Trophoblast cell (in vitro differentiated cells and primary cell): ENCODE measurements at regions not wholly inside any gene's neighbourhood (a gene's known extent, or its start where the extent isn't known, plus 50 kb on each side); places are given as distances from the start of the nearest gene placed in this dataset.

Experiments used
- DNase-seq, 2 donors: peaks; one replicate each; pipeline ENCODE4 v3.0.0-alpha.2; 2016
- H2AFZ ChIP-seq: 2 replicates; pipeline ENCODE4 v1.6.1; 2013; ENCODE audit warnings: low read length, moderate library complexity, mild to moderate bottlenecking; ENCODE audit not compliant: insufficient read depth, poor library complexity
- H2AK5ac ChIP-seq: 2 replicates; pipeline ENCODE4 v1.6.1; 2013; ENCODE audit warnings: mild to moderate bottlenecking, low read length
- H2BK120ac ChIP-seq: 2 replicates; pipeline ENCODE4 v1.6.1; 2013; ENCODE audit warnings: low read length, mild to moderate bottlenecking, moderate library complexity; ENCODE audit not compliant: insufficient read depth, poor library complexity
- H2BK12ac ChIP-seq: 2 replicates; pipeline ENCODE4 v1.6.1; 2013; ENCODE audit warnings: mild to moderate bottlenecking, low read length, moderate library complexity
- H2BK5ac ChIP-seq: 2 replicates; pipeline ENCODE4 v1.6.1; 2013; ENCODE audit warnings: low read length, low read depth, moderate library complexity, mild to moderate bottlenecking; ENCODE audit not compliant: poor library complexity
- H3K14ac ChIP-seq: 2 replicates; pipeline ENCODE4 v1.6.1; 2013; ENCODE audit warnings: mild to moderate bottlenecking, low read length
- H3K18ac ChIP-seq: 2 replicates; pipeline ENCODE4 v1.6.1; 2013; ENCODE audit warnings: mild to moderate bottlenecking, low read length
- H3K23ac ChIP-seq: 2 replicates; pipeline ENCODE4 v1.6.1; 2013; ENCODE audit warnings: low read length
- H3K27ac ChIP-seq: 2 replicates; pipeline ENCODE4 v1.5.1; 2013; ENCODE audit warnings: low read depth, mild to moderate bottlenecking, inconsistent platforms, low read length, moderate library complexity
- H3K27me3 ChIP-seq: 2 replicates; pipeline ENCODE4 v1.6.1; 2013; ENCODE audit warnings: inconsistent platforms, mild to moderate bottlenecking, low read length, moderate library complexity; ENCODE audit not compliant: insufficient read depth
- H3K36me3 ChIP-seq, 2 experiments: 1 replicate in 1 of 2; 2 replicates in 1 of 2; pipeline ENCODE4 v1.6.1; 2013; ENCODE audit warnings: low read length in 2 of 2, mild to moderate bottlenecking in 2 of 2, moderate library complexity in 1 of 2; ENCODE audit not compliant: insufficient read depth in 2 of 2, control insufficient read depth in 1 of 2
- H3K4ac ChIP-seq: 2 replicates; pipeline ENCODE4 v1.6.1; 2013; ENCODE audit warnings: low read depth, mild to moderate bottlenecking, low read length, moderate library complexity
- H3K4me1 ChIP-seq, 2 experiments: 1 replicate in 1 of 2; 2 replicates in 1 of 2; pipeline ENCODE4 v1.6.1; 2013; ENCODE audit warnings: low read length in 2 of 2, mild to moderate bottlenecking in 2 of 2, moderate library complexity in 1 of 2; ENCODE audit not compliant: insufficient read depth in 2 of 2, control insufficient read depth in 1 of 2
- H3K4me2 ChIP-seq: 2 replicates; pipeline ENCODE4 v1.6.1; 2013; ENCODE audit warnings: inconsistent platforms, mild to moderate bottlenecking, low read length, moderate library complexity
- H3K4me3 ChIP-seq: 2 replicates; pipeline ENCODE4 v1.5.1; 2013; ENCODE audit warnings: mild to moderate bottlenecking, low read depth, low read length, inconsistent platforms
- H3K79me1 ChIP-seq: one replicate; pipeline ENCODE4 v1.6.1; 2013; ENCODE audit warnings: low read length
- H3K79me2 ChIP-seq: 2 replicates; pipeline ENCODE4 v1.6.1; 2013; ENCODE audit warnings: low read length, mild to moderate bottlenecking; ENCODE audit not compliant: control insufficient read depth, insufficient read depth, poor library complexity
- H3K9ac ChIP-seq: 2 replicates; pipeline ENCODE4 v1.6.1; 2013; ENCODE audit warnings: mild to moderate bottlenecking, low read length
- H3K9me3 ChIP-seq: 2 replicates; pipeline ENCODE4 v1.6.1; 2013; ENCODE audit warnings: low read depth, mild to moderate bottlenecking, control low read depth, inconsistent platforms, low read length; ENCODE audit not compliant: insufficient read depth
- H4K12ac ChIP-seq: 2 replicates; pipeline ENCODE4 v1.6.1; 2013; ENCODE audit warnings: low read depth, mild to moderate bottlenecking, low read length, moderate library complexity
- H4K8ac ChIP-seq: 2 replicates; pipeline ENCODE4 v1.6.1; 2013; ENCODE audit warnings: low read depth, mild to moderate bottlenecking, low read length, moderate library complexity
- H4K91ac ChIP-seq: one replicate; pipeline ENCODE4 v1.6.1; 2013; ENCODE audit warnings: low read depth, mild to moderate bottlenecking, low read length, moderate library complexity
- WGBS: extraction: QIAGEN DNeasy Blood & Tissue Kit; methylation state at CpG from one replicate; pipeline ENCODE4 v1.1.7; 2013; ENCODE audit warnings: missing lambda C conversion rate; ENCODE audit not compliant: insufficient read length, insufficient coverage; ENCODE audit errors: extremely low coverage; 5-methylcytosine and 5-hydroxymethylcytosine counted together

DNA sequence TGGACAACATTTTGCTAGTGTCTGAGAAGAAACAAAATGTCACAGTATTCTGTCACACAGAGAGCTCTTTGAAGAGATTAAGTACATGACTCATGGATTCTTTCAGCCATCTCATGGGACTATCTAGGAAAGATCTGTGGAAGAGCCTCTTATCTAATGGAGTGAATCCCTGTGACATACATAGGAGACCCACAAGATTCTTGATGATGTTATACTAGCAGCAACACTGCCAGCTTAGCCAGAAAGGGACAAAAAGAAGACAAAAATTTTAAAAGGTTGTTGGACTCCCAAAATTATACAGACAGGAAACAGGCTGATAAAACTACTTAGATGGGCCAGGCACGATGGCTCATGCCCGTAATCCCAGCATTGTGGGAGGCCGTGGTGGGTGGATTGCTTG, 143.3 kb upstream of the MGAT5 start:
- Histone ChIP-seq H3K27ac (no peak overlapping the region), H2BK12ac (no peak overlapping the region), H3K4me2 (no peak overlapping the region), H2AFZ (no peak overlapping the region), H3K9me3 (peaks cover 4% of the 10 kb centered on the region), H2BK5ac (no peak overlapping the region), H3K23ac (no peak overlapping the region), H3K9ac (no peak overlapping the region), H4K91ac (no peak overlapping the region), H3K4me1 (no peaks in the 10 kb centered on the region), H2AK5ac (no peak overlapping the region), H3K79me2 (no peaks in the 10 kb centered on the region), H3K4me3 (no peak overlapping the region), H4K12ac (no peak overlapping the region), H2BK120ac (no peak overlapping the region), H4K8ac (no peak overlapping the region), H3K14ac (no peak overlapping the region), H3K18ac (no peak overlapping the region), H3K79me1 (no peaks in the 10 kb centered on the region), H3K36me3 (no peaks in the 10 kb centered on the region), H3K27me3 (no peaks in the 10 kb centered on the region), H3K4ac (no peak overlapping the region)
- WGBS, result no CpG with 5 or more reads among the region's 3 CpGs
- peak in 1 of 2 donors; percentile 40 for DNase-seq

- Histone ChIP-seq H3K79me1 (peaks cover 14% of the 10 kb centered on the region), H2AK5ac (no peak overlapping the region), H2BK120ac (no peak overlapping the region), H3K4me1 (peaks cover 0 to 2% of the 10 kb centered on the region in 2 experiments), H3K79me2 (peaks cover 12% of the 10 kb centered on the region), H3K27ac (no peak overlapping the region), H2AFZ (no peak overlapping the region), H3K36me3 (no peaks in the 10 kb centered on the region), H4K8ac (no peak overlapping the region), H4K12ac (no peak overlapping the region), H2BK12ac (no peak overlapping the region), H3K4ac (no peak overlapping the region), H2BK5ac (no peak overlapping the region), H3K9me3 (no peaks in the 10 kb centered on the region), H4K91ac (no peak overlapping the region), H3K9ac (no peak overlapping the region), H3K4me2 (no peak overlapping the region), H3K4me3 (no peak overlapping the region), H3K27me3 (no peaks in the 10 kb centered on the region), H3K23ac (no peak overlapping the region), H3K14ac (no peak overlapping the region), H3K18ac (no peak overlapping the region)
- peak; percentile 49 to 83 for DNase-seq
- WGBS, result no CpG with 5 or more reads among the region's 2 CpGs
Observed at GRCh38 chr2:134117676-134118075, 136.2 kb upstream of the MGAT5 start.

- Histone ChIP-seq H3K18ac (no peak overlapping the region), H3K9ac (no peak overlapping the region), H3K14ac (no peak overlapping the region), H3K79me1 (peaks cover 14% of the 10 kb centered on the region), H2AK5ac (no peak overlapping the region), H4K91ac (no peak overlapping the region), H3K9me3 (no peaks in the 10 kb centered on the region), H3K27ac (no peak overlapping the region), H2BK5ac (no peak overlapping the region), H3K4me2 (no peak overlapping the region), H4K12ac (no peak overlapping the region), H3K79me2 (peaks cover 12% of the 10 kb centered on the region), H3K4ac (no peak overlapping the region), H3K27me3 (no peaks in the 10 kb centered on the region), H3K36me3 (no peaks in the 10 kb centered on the region), H3K4me1 (peaks cover 0 to 2% of the 10 kb centered on the region in 2 experiments), H2BK120ac (no peak overlapping the region), H3K4me3 (no peak overlapping the region), H2BK12ac (no peak overlapping the region), H2AFZ (no peak overlapping the region), H4K8ac (no peak overlapping the region), H3K23ac (no peak overlapping the region)
- peak; percentile 95 to 96 for DNase-seq
- no CpG with 5 or more reads among the region's 8 CpGs for WGBS
Observed at GRCh38 chr2:134118279-134119116, 135.4 kb upstream of the MGAT5 start.

DNA sequence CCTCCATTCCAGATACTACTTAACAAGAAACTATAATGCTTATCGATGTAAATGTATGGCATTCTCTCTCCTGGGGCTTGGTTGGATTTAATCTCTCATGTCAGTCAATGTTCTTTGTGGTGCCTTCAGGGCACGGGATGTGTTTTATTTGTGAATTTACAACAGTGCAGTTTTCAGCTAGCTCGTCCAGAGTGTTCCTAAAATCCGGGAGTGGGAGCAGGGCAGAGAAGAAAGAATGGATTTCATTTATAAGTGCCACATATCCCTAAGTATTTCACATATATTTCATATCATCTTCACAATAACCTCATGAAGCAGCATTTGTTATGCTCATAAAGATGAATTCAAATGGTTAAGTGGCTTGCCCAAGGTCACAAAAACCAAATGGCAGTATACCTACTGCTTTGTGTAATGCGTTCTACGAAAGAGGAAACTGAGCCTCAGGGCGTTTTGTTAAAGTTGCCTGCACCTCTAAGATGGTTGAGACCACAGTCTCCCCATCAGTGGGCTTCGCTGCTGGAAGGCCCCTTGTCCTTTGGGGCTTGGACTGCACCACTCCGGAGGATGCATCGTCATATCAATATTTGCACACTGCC, 134.7 kb upstream of the MGAT5 start:
- Histone ChIP-seq H4K12ac (no peak overlapping the region), H3K4me1 (peaks cover 0 to 2% of the 10 kb centered on the region in 2 experiments), H3K27ac (no peak overlapping the region), H2AFZ (peak overlapping the region; percentile 38), H4K8ac (no peak overlapping the region), H2AK5ac (no peak overlapping the region), H2BK5ac (no peak overlapping the region), H3K14ac (no peak overlapping the region), H3K79me1 (peaks cover 14% of the 10 kb centered on the region), H3K4me3 (no peak overlapping the region), H3K4me2 (peak overlapping the region; percentile 96), H3K27me3 (no peaks in the 10 kb centered on the region), H3K36me3 (no peaks in the 10 kb centered on the region), H2BK120ac (no peak overlapping the region), H3K4ac (no peak overlapping the region), H3K23ac (no peak overlapping the region), H3K9me3 (no peaks in the 10 kb centered on the region), H3K79me2 (peaks cover 12% of the 10 kb centered on the region), H3K9ac (no peak overlapping the region), H4K91ac (no peak overlapping the region), H3K18ac (no peak overlapping the region), H2BK12ac (no peak overlapping the region)
- peak in 1 of 2 donors; percentile 47 for DNase-seq
- no CpG with 5 or more reads among the region's 10 CpGs for whole genome bisulfite sequencing
